Effector memory CD8-positive, alpha-beta T cell (primary cell): ENCODE measurements at regions not wholly inside any gene's neighbourhood (a gene's known extent, or its start where the extent isn't known, plus 50 kb on each side); places are given as distances from the start of the nearest gene placed in this dataset.

Experiments
- ATAC-seq: fragments of 150-1000 bp; cut with Tn5 transposase; replicated peaks from 2 replicates; pipeline ENCODE4 v1.10.0; 2021; ENCODE audit warnings: mild to moderate bottlenecking, moderate library complexity
- DNase-seq, 3 experiments: peaks; one replicate each; pipeline ENCODE4 v3.0.0; 2021
- H3K27ac Mint-ChIP-seq, 2 donors: one replicate each; pipeline ENCODE4 v1.8.0; 2022; ENCODE audit warnings: mild to moderate bottlenecking in 2 of 2, mixed read lengths in 2 of 2, moderate library complexity in 2 of 2
- H3K27me3 Mint-ChIP-seq, 2 donors: one replicate each; pipeline ENCODE4 v1.8.0; 2022; ENCODE audit warnings: mixed read lengths in 2 of 2
- H3K36me3 Mint-ChIP-seq: one replicate; pipeline ENCODE4 v1.8.0; 2022; ENCODE audit warnings: mild to moderate bottlenecking, moderate library complexity, mixed read lengths; ENCODE audit not compliant: insufficient read depth
- H3K4me1 Mint-ChIP-seq, 2 donors: one replicate each; pipeline ENCODE4 v1.8.0; 2022; ENCODE audit warnings: low read depth in 2 of 2, mixed read lengths in 2 of 2
- H3K4me3 Mint-ChIP-seq, 2 donors: one replicate each; pipeline ENCODE4 v1.8.0; 2022; ENCODE audit warnings: mild to moderate bottlenecking in 2 of 2, mixed read lengths in 2 of 2, moderate library complexity in 2 of 2
- H3K9me3 Mint-ChIP-seq, 2 donors: one replicate each; pipeline ENCODE4 v1.8.0; 2022; ENCODE audit warnings: mixed read lengths in 2 of 2

- DNase-seq = no peak
- Mint-ChIP-seq H3K36me3 (no peaks in the 10 kb centered on the region), H3K4me3 (peak overlapping the region in 1 of 2 donors; percentile 45), H3K9me3 (no peaks in the 10 kb centered on the region), H3K27me3 (peaks cover 70 to 97% of the 10 kb centered on the region in 2 donors), H3K4me1 (peaks cover 4 to 13% of the 10 kb centered on the region in 2 donors), H3K27ac (no peak overlapping the region)
- ATAC-seq = no peak
These were observed 270.2 kb downstream of the FOXD2 start for GRCh38 chr1:47708019-47708535.

GRCh38 chr1:47708658-47709018, 270.8 kb downstream of the FOXD2 start:
- DNase-seq (no peak), ATAC-seq (no peak)
- H3K36me3 Mint-ChIP-seq = no peaks in the 10 kb centered on the region
- peak overlapping the region; percentile 54 to 62 for H3K4me3 Mint-ChIP-seq
- no peaks in the 10 kb centered on the region for H3K9me3 Mint-ChIP-seq
- H3K27me3 Mint-ChIP-seq = peaks cover 75 to 97% of the 10 kb centered on the region in 2 donors
- peaks cover 4 to 13% of the 10 kb centered on the region in 2 donors for H3K4me1 Mint-ChIP-seq
- no peak overlapping the region for H3K27ac Mint-ChIP-seq

GRCh38 chr1:47709019-47709871, 271.4 kb downstream of the FOXD2 start:
- peaks cover 81 to 97% of the 10 kb centered on the region in 2 donors for H3K27me3 Mint-ChIP-seq
- H3K9me3 Mint-ChIP-seq = no peaks in the 10 kb centered on the region
- H3K27ac Mint-ChIP-seq = no peak overlapping the region
- no peaks in the 10 kb centered on the region for H3K36me3 Mint-ChIP-seq
- peak overlapping the region; percentile 54 to 62 for H3K4me3 Mint-ChIP-seq
- DNase-seq (no peak), ATAC-seq (peak; percentile 37)
- peaks cover 4 to 13% of the 10 kb centered on the region in 2 donors for H3K4me1 Mint-ChIP-seq

GRCh38 chr1:47709872-47710231, 272.0 kb downstream of the FOXD2 start:
- Mint-ChIP-seq H3K4me1 (peaks cover 4 to 13% of the 10 kb centered on the region in 2 donors), H3K27ac (no peak overlapping the region), H3K36me3 (no peaks in the 10 kb centered on the region), H3K9me3 (no peaks in the 10 kb centered on the region), H3K27me3 (peaks cover 81 to 97% of the 10 kb centered on the region in 2 donors), H3K4me3 (peak overlapping the region in 1 of 2 donors; percentile 55)
- ATAC-seq = no peak
- DNase-seq = no peak

- no peak overlapping the region for H3K27ac Mint-ChIP-seq
- no peaks in the 10 kb centered on the region for H3K36me3 Mint-ChIP-seq
- H3K9me3 Mint-ChIP-seq = no peaks in the 10 kb centered on the region
- ATAC-seq (peak; percentile 78), DNase-seq (peak; percentile 55 to 63 (median 61))
- peaks cover 81 to 97% of the 10 kb centered on the region in 2 donors for H3K27me3 Mint-ChIP-seq
- H3K4me3 Mint-ChIP-seq = peak overlapping the region; percentile 27 to 55
- H3K4me1 Mint-ChIP-seq = peaks cover 4 to 13% of the 10 kb centered on the region in 2 donors
These were observed 272.7 kb downstream of the FOXD2 start for GRCh38 chr1:47710329-47711071.
